GM18502 (cell line): ENCODE measurements at regions not wholly inside any gene's neighbourhood (a gene's known extent, or its start where the extent isn't known, plus 50 kb on each side); places are given as distances from the start of the nearest gene placed in this dataset.
A peak's percentile ranks its signal among the peaks of the same experiment; 100 is the strongest.

Source experiments
- ATAC-seq: cut with Tn5 transposase; IDR thresholded peaks from one replicate; pipeline ENCODE4 v1.9.1; 2021; ENCODE audit warnings: mild to moderate bottlenecking; ENCODE audit not compliant: unreplicated experiment, poor library complexity

- ATAC-seq: no peak
Measured at GRCh38 chr7:11895337-11895736, 63.3 kb upstream of the THSD7A start.

GRCh38 chr7:11896663-11897062, 64.7 kb upstream of the THSD7A start:
- ATAC-seq: no peak

- no peak for ATAC-seq
Measured at GRCh38 chr7:11899247-11899646, 67.2 kb upstream of the THSD7A start.

GRCh38 chr7:11910253-11910652, 78.3 kb upstream of the THSD7A start:
- ATAC-seq: no peak

GRCh38 chr7:11911900-11912299, 79.9 kb upstream of the THSD7A start:
- ATAC-seq: no peak

- no peak for ATAC-seq
Measured at GRCh38 chr7:11914645-11915044, 82.6 kb upstream of the THSD7A start.

- ATAC-seq: no peak
Measured at GRCh38 chr7:11923376-11923930, 91.5 kb upstream of the THSD7A start.

- ATAC-seq: no peak
Measured at GRCh38 chr7:11931307-11931706, 99.3 kb upstream of the THSD7A start.

GRCh38 chr7:11934796-11935195, 102.8 kb upstream of the THSD7A start:
- no peak for ATAC-seq

- no peak for ATAC-seq
Measured at GRCh38 chr7:11935905-11936304, 103.9 kb upstream of the THSD7A start.

- no peak for ATAC-seq
Measured at GRCh38 chr7:11946794-11947193, 114.8 kb upstream of the THSD7A start.

- ATAC-seq: no peak
Measured at GRCh38 chr7:11950281-11950680, 118.3 kb upstream of the THSD7A start.

- ATAC-seq: no peak
Measured at GRCh38 chr7:11950942-11951341, 118.9 kb upstream of the THSD7A start.

GRCh38 chr7:11951909-11952308, 119.9 kb upstream of the THSD7A start:
- peak; percentile 48 for ATAC-seq

- no peak for ATAC-seq
Measured at GRCh38 chr7:11952972-11953371, 121.0 kb upstream of the THSD7A start.

- ATAC-seq: no peak
Measured at GRCh38 chr7:11956991-11957390, 125.0 kb upstream of the THSD7A start.

GRCh38 chr7:11957956-11958355, 126.0 kb upstream of the THSD7A start:
- no peak for ATAC-seq

- ATAC-seq: no peak
Measured at GRCh38 chr7:11959121-11959520, 127.1 kb upstream of the THSD7A start.

- ATAC-seq: no peak
Measured at GRCh38 chr7:11960621-11961020, 128.6 kb upstream of the THSD7A start.

GRCh38 chr7:11969643-11970042, 137.6 kb upstream of the THSD7A start:
- no peak for ATAC-seq

GRCh38 chr7:11970132-11970531, 138.1 kb upstream of the THSD7A start:
- ATAC-seq: no peak

GRCh38 chr7:11985376-11985775, 153.4 kb upstream of the THSD7A start:
- no peak for ATAC-seq

GRCh38 chr7:11985971-11986370, 154.0 kb upstream of the THSD7A start:
- ATAC-seq: no peak
